SH-SY5Y (cell line): ENCODE measurements at regions not wholly inside any gene's neighbourhood (a gene's known extent, or its start where the extent isn't known, plus 50 kb on each side); places are given as distances from the start of the nearest gene placed in this dataset.

Source experiments
- GATA2 ChIP-seq: IDR thresholded peaks from 2 replicates; pipeline ENCODE4 v1.6.1; 2011; ENCODE audit warnings: mild to moderate bottlenecking, low read depth, low read length
- GATA3 ChIP-seq: IDR thresholded peaks from 2 replicates; pipeline ENCODE4 v1.6.1; 2011; ENCODE audit warnings: low read depth, mild to moderate bottlenecking, low read length, moderate library complexity

- TF ChIP-seq GATA3 (no peak), GATA2 (no peak)
These were observed 259.2 kb downstream of the SLC4A3 start for GRCh38 chr2:219886615-219887014.
